ENCODE measurements at regions not wholly inside any gene's neighbourhood (a gene's known extent, or its start where the extent isn't known, plus 50 kb on each side); places are given as distances from the start of the nearest gene placed in this dataset.
"Not testable (repeated sequence)": the region's sequence is repeated elsewhere in the genome, so short reads cannot be mapped to it uniquely, and the experiment has no call there.

DNA sequence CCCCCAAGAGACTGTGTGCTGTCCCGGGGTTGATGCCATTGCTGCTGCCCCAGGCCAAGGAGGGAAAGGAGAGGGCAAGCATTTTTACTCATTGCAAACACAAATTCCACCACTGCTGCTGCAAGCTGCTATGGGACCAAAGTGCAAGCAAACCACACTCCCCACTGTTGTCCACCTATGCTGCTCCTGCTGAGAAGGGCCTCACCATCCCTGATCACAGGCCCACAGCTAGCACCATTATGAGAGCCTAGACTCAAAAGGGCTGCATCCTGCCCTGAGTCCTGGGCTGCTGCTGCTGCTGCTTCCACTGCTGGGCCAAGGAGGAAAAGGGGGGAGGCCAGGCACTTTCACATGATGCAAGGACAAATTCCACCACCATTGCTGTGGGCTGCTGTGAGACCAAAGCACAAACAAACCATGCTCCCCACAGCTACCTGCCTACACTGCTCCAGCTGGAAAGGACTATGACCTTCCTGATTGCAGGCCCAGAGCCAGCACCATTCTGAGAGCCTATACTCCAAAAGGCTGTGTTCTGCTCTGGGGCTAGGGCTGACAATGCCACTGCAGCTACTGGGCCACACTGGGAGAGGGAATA is 218.2 kb upstream of the ZCCHC13 start:
- Mint-ChIP-seq H3K36me3 (ENCODE audit: low read depth) (no peaks in the 10 kb centered on the region), H3K27me3 (no peaks in the 10 kb centered on the region), H3K27ac (no peak overlapping the region), H3K9me3 (peaks cover 16% of the 10 kb centered on the region), H3K4me3 (no peak overlapping the region), H3K4me1 (ENCODE audit: low read depth) (no peaks in the 10 kb centered on the region)
- intact Hi-C loops (cut with micrococcal nuclease) = no loop called here

DNA sequence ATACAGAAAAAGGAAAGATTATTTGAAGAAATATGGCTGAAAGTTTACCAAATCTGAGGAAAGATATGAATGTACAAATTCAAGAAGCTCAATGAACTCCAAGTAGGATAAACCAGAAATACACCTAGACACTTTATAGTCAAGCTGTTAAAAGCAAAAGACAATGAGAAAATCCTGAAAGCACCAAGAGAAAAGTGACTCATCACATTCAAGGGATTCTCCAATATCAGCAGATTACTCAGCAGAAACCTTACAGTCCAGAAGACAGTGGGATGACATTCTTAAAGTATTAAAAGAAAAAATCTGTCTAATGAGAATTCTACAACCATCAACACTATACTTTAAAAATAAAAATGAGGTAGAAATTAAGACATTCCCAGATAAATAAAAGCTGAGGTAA is 223.8 kb upstream of the ZCCHC13 start:
- Mint-ChIP-seq H3K36me3 (ENCODE audit: low read depth) (no peaks in the 10 kb centered on the region), H3K27me3 (no peaks in the 10 kb centered on the region), H3K9me3 (peaks cover 39% of the 10 kb centered on the region), H3K27ac (no peak overlapping the region), H3K4me3 (no peak overlapping the region), H3K4me1 (ENCODE audit: low read depth) (no peaks in the 10 kb centered on the region)
- intact Hi-C loops (cut with micrococcal nuclease) = no loop called here

DNA sequence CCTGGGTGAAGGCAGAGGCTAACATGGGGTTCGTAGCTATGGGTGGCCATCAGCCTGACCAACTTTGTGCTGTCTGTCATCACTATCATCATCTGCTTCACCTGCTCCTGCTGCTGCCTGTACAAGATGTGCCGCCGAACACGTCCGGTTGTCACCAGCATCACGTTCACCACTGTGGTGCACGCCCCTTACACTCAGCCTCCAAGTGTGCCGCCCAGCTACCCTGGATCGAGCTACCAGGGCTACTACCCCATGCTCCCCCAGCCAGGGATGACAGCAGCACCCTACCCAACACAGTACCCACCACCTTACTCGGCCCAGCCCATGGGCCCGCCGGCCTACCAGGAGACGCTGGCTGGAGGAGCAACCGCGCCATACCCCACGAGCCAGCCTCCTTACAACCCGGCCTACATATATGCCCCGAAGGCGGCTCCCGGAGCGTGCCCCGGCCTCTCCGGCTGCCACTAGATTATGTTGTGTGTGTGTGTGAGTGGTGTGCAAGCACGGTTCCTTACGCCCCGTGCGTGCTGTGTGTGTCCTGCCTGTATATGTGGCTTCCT is 213.4 kb upstream of the XIST start:
- Mint-ChIP-seq H3K9me3 (peaks cover 11% of the 10 kb centered on the region), H3K27ac (no peak overlapping the region), H3K4me1 (ENCODE audit: low read depth) (no peaks in the 10 kb centered on the region), H3K4me3 (no peak overlapping the region), H3K27me3 (no peaks in the 10 kb centered on the region), H3K36me3 (ENCODE audit: low read depth) (no peaks in the 10 kb centered on the region)
- intact Hi-C loops (cut with micrococcal nuclease) = no loop called here

DNA sequence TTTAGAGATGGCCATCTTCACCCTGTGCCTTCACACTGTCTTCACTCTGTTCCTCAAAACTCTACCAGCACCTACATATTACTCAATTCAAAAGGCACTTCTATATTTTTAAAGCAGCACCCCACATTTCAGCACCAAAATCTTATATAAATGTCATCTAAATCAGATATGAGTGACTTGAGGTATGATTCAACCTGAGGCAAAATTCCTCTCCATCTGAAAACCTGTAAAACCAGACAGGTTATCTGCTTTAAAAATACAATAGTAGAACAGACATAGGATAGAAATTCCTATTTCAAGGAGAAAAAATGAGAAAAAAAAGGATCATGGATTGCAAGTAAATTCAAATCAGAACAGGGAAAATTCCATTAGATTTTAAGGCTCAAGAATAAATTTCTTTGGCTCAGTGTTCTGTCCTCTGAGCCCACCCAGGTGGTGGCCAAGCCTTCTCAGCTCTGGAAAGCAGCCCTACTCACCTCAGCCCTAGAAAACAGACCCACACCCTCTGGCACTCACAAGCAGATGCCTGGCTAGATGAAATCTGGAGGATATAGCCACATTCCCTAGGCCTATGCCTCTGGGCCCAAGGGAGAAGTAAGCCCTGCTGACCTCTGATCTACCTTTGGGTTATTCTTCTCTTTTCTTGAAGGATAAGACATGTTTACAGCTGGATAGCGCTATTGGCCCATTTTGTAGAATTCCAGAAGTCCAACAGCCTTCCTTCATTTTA is 211.1 kb upstream of the XIST start:
- Mint-ChIP-seq H3K36me3 (ENCODE audit: low read depth) (no peaks in the 10 kb centered on the region), H3K9me3 (peaks cover 5% of the 10 kb centered on the region), H3K27me3 (no peaks in the 10 kb centered on the region), H3K27ac (no peak overlapping the region), H3K4me1 (ENCODE audit: low read depth) (no peaks in the 10 kb centered on the region), H3K4me3 (no peak overlapping the region)
- intact Hi-C loops (cut with micrococcal nuclease) = no loop called here

DNA sequence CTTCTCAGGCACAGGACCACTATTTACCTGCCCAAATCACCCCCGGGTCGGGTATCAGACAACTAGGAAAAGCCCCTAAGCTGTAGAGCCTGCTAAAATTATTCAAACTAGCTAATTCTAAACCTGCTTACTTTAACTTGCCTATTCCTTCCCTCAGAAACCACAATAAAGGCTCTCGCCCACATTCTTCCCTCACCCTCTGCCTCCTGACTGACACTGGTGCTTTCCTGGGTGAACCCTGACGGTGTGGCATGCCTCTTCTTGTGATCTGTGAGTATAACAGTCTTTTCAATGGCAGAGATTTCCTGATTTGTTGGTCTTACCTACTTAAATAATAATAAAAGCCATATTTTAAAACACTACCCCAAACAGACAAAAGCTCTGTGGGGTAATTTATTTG is 209.4 kb upstream of the XIST start:
- no peaks in the 10 kb centered on the region for H3K36me3 Mint-ChIP-seq (ENCODE audit: low read depth)
- H3K27me3 Mint-ChIP-seq = no peaks in the 10 kb centered on the region
- H3K4me3 Mint-ChIP-seq = no peak overlapping the region
- no peaks in the 10 kb centered on the region for H3K4me1 Mint-ChIP-seq (ENCODE audit: low read depth)
- intact Hi-C loops (cut with micrococcal nuclease) = no loop called here
- no peak overlapping the region for H3K27ac Mint-ChIP-seq
- H3K9me3 Mint-ChIP-seq = no peaks in the 10 kb centered on the region

DNA sequence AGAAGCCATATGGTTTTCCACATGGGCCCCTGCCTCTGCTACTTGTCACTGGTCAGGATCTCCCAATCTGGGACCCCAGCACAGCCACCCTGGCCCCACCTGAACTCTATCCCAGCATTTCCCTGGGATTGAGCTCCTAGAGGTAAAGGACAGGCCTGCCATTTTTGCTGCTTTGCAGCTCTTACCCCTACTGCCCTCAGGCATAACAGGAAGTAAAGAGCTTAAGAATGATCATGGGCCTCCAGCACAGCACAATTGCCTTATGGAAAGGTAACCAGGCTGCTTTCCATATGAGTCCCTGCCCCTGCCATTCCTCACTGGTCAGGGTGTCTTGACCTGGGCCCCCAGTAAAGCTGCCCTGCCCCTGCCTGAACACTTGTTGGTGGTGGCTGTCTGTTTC is 196.6 kb upstream of the XIST start:
- H3K27me3 Mint-ChIP-seq = no peaks in the 10 kb centered on the region
- H3K27ac Mint-ChIP-seq = no peak overlapping the region
- no peaks in the 10 kb centered on the region for H3K36me3 Mint-ChIP-seq (ENCODE audit: low read depth)
- peaks cover 18% of the 10 kb centered on the region for H3K9me3 Mint-ChIP-seq
- no peak overlapping the region for H3K4me3 Mint-ChIP-seq
- H3K4me1 Mint-ChIP-seq (ENCODE audit: low read depth) = no peaks in the 10 kb centered on the region
- intact Hi-C loops (cut with micrococcal nuclease) = no loop called here

DNA sequence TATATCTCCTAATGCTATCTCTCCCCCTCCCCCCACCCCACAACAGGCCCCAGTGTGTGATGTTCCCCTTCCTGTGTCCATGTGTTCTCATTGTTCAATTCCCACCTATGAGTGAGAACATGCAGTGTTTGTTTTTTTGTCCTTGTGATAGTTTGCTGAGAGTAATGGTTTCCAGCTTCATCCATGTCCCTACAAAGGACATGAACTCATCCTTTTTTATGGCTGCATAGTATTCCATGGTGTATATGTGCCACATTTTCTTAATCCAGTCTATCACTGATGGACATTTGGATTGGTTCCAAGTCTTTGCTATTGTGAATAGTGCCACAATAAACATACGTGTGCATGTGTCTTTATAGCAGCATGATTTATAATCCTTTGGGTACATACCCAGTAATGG is 181.6 kb upstream of the XIST start:
- intact Hi-C loops (cut with micrococcal nuclease); H3K4me3 Mint-ChIP-seq; H3K27me3 Mint-ChIP-seq; H3K27ac Mint-ChIP-seq; H3K4me1 Mint-ChIP-seq (ENCODE audit: low read depth); H3K36me3 Mint-ChIP-seq (ENCODE audit: low read depth): not testable (repeated sequence)
- peaks cover 16% of the 10 kb centered on the region for H3K9me3 Mint-ChIP-seq

DNA sequence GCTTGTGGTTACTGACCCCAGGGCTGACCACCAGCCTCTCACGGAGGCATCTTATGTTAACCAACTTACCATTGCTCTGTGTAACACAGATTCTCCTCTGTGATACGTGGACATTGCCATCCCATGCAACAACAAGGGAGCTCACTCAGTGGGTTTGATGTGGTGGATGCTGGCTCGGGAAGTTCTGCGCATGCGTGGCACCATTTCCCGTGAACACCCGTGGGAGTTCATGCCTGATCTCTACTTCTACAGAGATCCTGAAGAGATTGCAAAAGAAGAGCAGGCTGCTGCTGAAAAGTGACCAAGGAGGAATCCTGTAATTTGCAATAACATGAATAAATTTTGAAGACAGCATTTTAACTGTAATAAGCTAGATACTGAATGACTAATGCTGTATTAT is 179.0 kb upstream of the XIST start:
- intact Hi-C loops (cut with micrococcal nuclease); H3K27ac Mint-ChIP-seq; H3K4me1 Mint-ChIP-seq (ENCODE audit: low read depth); H3K9me3 Mint-ChIP-seq; H3K27me3 Mint-ChIP-seq; H3K36me3 Mint-ChIP-seq (ENCODE audit: low read depth); H3K4me3 Mint-ChIP-seq: not testable (repeated sequence)

DNA sequence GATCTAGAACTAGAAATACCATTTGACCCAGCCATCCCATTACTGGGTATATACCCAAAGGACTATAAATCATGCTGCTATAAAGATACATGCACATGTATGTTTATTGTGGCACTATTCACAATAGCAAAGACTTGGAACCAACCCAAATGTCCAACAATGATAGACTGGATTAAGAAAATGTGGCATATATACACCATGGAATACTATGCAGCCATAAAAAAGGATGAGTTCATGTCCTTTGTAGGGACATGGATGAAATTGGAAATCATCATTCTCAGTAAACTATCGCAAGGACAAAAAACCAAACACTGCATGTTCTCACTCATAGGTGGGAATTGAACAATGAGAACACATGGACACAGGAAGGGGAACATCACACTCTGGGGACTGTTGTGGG is 178.3 kb upstream of the XIST start:
- H3K27ac Mint-ChIP-seq; H3K36me3 Mint-ChIP-seq (ENCODE audit: low read depth); H3K4me3 Mint-ChIP-seq; H3K9me3 Mint-ChIP-seq; H3K27me3 Mint-ChIP-seq; intact Hi-C loops (cut with micrococcal nuclease); H3K4me1 Mint-ChIP-seq (ENCODE audit: low read depth): not testable (repeated sequence)

DNA sequence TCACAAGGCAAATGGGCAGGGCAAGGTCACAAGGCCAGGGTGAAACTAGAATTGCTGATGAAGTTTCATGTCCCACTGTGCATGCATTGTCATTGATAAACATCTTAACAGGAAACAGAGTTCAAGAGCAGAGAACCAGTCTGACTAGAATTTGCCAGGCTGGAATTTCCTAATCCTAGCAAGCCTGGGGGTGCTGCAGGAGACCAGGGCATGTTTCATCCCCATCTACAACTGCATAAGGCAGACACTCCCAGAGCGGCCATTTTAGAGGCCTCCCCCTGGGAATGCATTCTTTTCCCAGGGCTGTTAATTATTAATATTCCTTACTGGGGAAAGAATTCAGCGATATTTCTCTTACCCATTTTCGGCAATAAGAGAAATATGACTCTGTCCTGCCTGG is 172.6 kb upstream of the XIST start:
- H3K27ac Mint-ChIP-seq; H3K4me1 Mint-ChIP-seq (ENCODE audit: low read depth); H3K36me3 Mint-ChIP-seq (ENCODE audit: low read depth); H3K4me3 Mint-ChIP-seq; intact Hi-C loops (cut with micrococcal nuclease); H3K27me3 Mint-ChIP-seq: not testable (repeated sequence)
- H3K9me3 Mint-ChIP-seq = peaks cover 20% of the 10 kb centered on the region

DNA sequence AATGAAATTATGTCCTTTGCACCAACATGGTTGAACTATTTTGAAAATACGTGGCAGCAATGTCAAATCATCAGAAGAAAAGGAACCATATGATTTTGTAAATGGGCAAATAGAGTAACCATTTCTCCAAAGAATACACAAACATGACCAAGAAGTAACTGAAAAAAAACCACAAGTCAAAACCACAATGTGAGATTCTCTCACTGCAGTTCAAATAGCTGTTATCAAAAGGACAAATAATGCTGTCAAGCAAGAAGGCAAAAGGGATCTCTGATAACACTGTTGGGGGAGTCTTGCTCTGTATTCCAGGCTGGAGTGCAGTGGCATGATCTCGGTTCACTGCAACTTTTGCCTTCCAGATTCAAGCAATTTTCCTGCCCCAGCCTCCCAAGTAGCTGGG is 170.7 kb upstream of the XIST start:
- Mint-ChIP-seq H3K27me3 (no peaks in the 10 kb centered on the region), H3K36me3 (ENCODE audit: low read depth) (no peaks in the 10 kb centered on the region), H3K4me1 (ENCODE audit: low read depth) (no peaks in the 10 kb centered on the region), H3K27ac (no peak overlapping the region), H3K4me3 (no peak overlapping the region), H3K9me3 (peaks cover 20% of the 10 kb centered on the region)
- intact Hi-C loops (cut with micrococcal nuclease) = no loop called here

DNA sequence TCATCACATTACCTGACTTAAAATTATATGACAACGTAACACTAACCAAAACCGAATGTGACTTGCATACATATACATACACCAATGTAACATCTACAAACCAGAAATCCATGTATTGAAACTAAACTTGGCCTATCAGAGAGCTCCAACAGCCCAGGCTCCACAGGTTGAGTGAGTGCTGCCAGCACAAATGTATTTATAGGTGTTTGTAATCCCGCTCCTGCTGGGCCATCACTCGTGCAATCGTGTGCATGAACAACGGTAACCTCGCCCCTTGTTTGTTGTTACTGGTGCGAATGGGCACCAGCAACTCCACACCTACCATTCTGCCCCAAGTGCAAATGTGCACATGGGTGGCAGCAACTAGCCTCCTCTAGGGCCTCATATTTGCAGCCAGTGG is 165.7 kb upstream of the XIST start:
- intact Hi-C loops (cut with micrococcal nuclease) = no loop called here
- Mint-ChIP-seq H3K9me3 (no peaks in the 10 kb centered on the region), H3K36me3 (ENCODE audit: low read depth) (no peaks in the 10 kb centered on the region), H3K4me3 (no peak overlapping the region), H3K4me1 (ENCODE audit: low read depth) (no peaks in the 10 kb centered on the region), H3K27me3 (no peaks in the 10 kb centered on the region), H3K27ac (no peak overlapping the region)

DNA sequence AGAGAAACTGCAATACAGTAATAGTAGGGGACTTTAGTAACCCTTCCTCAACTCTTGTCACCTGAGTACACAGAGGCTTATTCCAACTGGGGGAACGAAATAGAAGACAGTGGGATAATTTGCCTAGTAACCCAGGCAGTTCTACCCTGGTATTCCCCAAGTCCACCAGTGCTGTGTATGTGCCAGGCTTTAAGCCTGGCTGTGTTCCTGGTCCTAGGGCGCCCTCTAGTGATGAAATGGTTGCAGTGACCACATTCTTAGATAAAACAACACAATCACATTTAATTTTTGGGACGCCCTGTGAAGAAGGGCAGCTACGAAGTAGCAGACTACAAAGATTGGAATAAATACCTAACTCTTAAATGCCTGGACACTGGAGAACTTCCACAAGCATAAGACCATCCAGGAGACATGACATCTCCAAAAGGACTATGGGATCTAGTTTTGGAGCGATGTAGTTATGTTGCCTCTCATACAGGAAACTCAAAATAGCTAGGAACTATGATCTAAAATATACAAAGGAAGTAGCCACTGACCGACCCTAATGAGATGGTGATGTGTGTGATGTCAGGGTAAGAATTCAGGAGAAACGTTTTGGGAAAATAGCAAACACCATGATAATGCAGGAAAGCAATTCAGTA is 163.0 kb upstream of the XIST start:
- Mint-ChIP-seq H3K27me3 (no peaks in the 10 kb centered on the region), H3K9me3 (no peaks in the 10 kb centered on the region), H3K36me3 (ENCODE audit: low read depth) (no peaks in the 10 kb centered on the region), H3K4me1 (ENCODE audit: low read depth) (no peaks in the 10 kb centered on the region), H3K27ac (no peak overlapping the region), H3K4me3 (no peak overlapping the region)
- intact Hi-C loops (cut with micrococcal nuclease) = loop anchor here (1.0 kb wide), 1 partner anchor 160 kb away; no protein-coding TSS in a partner anchor

DNA sequence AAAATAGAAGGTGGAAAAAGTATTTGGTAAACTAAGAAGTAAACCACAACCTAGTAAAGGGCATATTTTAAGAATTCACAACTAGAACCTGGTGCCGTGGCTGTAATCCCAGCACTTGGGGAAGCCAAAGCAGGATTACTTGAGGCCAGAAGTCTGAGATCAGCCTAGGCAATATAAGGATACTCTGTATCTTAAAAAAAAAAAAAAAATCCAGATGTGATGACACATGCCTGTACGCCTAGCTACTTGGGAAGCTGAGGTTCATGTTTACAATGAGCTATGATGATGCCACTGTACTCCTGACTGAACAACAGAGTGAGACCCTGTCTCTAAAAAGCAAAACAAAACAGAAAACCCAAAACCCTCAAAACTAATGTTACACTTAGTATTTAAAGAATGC is 156.5 kb upstream of the XIST start:
- peaks cover 14% of the 10 kb centered on the region for H3K36me3 Mint-ChIP-seq (ENCODE audit: low read depth)
- H3K4me3 Mint-ChIP-seq = no peak overlapping the region
- no peaks in the 10 kb centered on the region for H3K27me3 Mint-ChIP-seq
- H3K9me3 Mint-ChIP-seq = no peaks in the 10 kb centered on the region
- intact Hi-C loops (cut with micrococcal nuclease) = no loop called here
- H3K4me1 Mint-ChIP-seq (ENCODE audit: low read depth) = no peaks in the 10 kb centered on the region
- no peak overlapping the region for H3K27ac Mint-ChIP-seq
